GM12875 (cell line): ENCODE measurements at regions not wholly inside any gene's neighbourhood (a gene's known extent, or its start where the extent isn't known, plus 50 kb on each side); places are given as distances from the start of the nearest gene placed in this dataset.

Experiments
- H3K4me3 ChIP-seq: one replicate; pipeline ENCODE4 v1.5.1; 2011; ENCODE audit warnings: low read depth, low read length, control low read depth
- CTCF ChIP-seq: IDR thresholded peaks from 2 replicates; pipeline ENCODE4 v1.5.1; 2011; ENCODE audit warnings: low read depth, mild to moderate bottlenecking, control low read depth, inconsistent platforms, low read length, moderate library complexity, borderline replicate concordance; ENCODE audit not compliant: insufficient read depth

GRCh38 chr20:60340232-60340631, 382.0 kb downstream of the CDH26 start:
- no peak overlapping the region for H3K4me3 ChIP-seq
- no peak for TF ChIP-seq CTCF

- TF ChIP-seq CTCF, result no peak
- H3K4me3 ChIP-seq, result no peak overlapping the region
These were observed 382.8 kb downstream of the CDH26 start for GRCh38 chr20:60341062-60341461.

- H3K4me3 ChIP-seq, result no peak overlapping the region
- no peak for TF ChIP-seq CTCF
These were observed 386.9 kb downstream of the CDH26 start for GRCh38 chr20:60345106-60345505.

- TF ChIP-seq CTCF, result no peak
These were observed 391.2 kb downstream of the CDH26 start for GRCh38 chr20:60349418-60349817.

GRCh38 chr20:60352017-60352416, 393.8 kb downstream of the CDH26 start:
- TF ChIP-seq CTCF, result no peak

More at GRCh38 chr20:60349418-60349817, 391.2 kb downstream of the CDH26 start:
- no peak overlapping the region for H3K4me3 ChIP-seq

GRCh38 chr20:60352596-60352995, 394.4 kb downstream of the CDH26 start:
- no peak for TF ChIP-seq CTCF
- no peak overlapping the region for H3K4me3 ChIP-seq

More at GRCh38 chr20:60352017-60352416, 393.8 kb downstream of the CDH26 start:
- H3K4me3 ChIP-seq, result no peak overlapping the region

GRCh38 chr20:60354024-60354580, 395.9 kb downstream of the CDH26 start:
- no peak for TF ChIP-seq CTCF
- no peak overlapping the region for H3K4me3 ChIP-seq
